H1 (cell line): ENCODE measurements at regions not wholly inside any gene's neighbourhood (a gene's known extent, or its start where the extent isn't known, plus 50 kb on each side); places are given as distances from the start of the nearest gene placed in this dataset.

Source experiments
- EP300 ChIP-seq, 2 experiments: IDR thresholded peaks; 1 replicate in 1 of 2; 2 replicates in 1 of 2; pipeline ENCODE4 v1.6.1; 2011 to 2012; ENCODE audit warnings: low read depth in 2 of 2, low read length in 2 of 2, mild to moderate bottlenecking in 2 of 2, borderline replicate concordance in 1 of 2, inconsistent platforms in 1 of 2, moderate library complexity in 1 of 2
- GTF2F1 ChIP-seq: IDR thresholded peaks from 2 replicates; pipeline ENCODE4 v1.6.1; 2012; ENCODE audit warnings: low read depth, low read length, improper control_type of control experiment, borderline replicate concordance
- TAF7 ChIP-seq: optimal IDR thresholded peaks from 2 replicates; pipeline ENCODE3; 2011; ENCODE audit warnings: low read depth, mild to moderate bottlenecking, inconsistent platforms, low read length, moderate library complexity, borderline replicate concordance
- TF ChIP-seq, protein P1 (sequence below): IDR thresholded peaks from 2 replicates; pipeline ENCODE4 v1.6.1; 2012; ENCODE audit warnings: inconsistent platforms

DNA sequence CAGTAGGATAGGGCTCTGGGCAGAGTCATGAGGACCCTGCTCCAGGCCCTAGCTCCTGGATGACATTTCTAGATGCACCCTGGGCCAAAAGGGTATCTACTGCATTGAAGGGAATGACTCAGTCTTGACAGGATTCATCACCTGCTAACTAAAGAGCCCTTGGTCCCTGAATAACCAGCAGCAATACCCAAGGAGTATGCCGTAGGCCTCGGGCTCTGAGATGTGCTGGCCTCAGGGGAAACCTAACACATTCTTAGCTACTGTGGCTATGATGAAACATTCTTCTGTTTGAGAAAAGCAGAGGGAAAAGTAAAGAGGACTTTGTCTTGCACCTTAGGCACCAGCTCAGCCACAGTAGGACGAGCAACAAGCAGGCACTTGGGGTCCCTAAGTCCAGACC, 89.5 kb upstream of the SLC1A1 start (continued):
- no peak for TF ChIP-seq EP300 (IDR thresholded peaks at IDR 0.05; ENCODE audit: borderline replicate concordance in 1 of 2, low read depth in 2 of 2, low read length in 2 of 2)
- TF ChIP-seq, protein P1, sequence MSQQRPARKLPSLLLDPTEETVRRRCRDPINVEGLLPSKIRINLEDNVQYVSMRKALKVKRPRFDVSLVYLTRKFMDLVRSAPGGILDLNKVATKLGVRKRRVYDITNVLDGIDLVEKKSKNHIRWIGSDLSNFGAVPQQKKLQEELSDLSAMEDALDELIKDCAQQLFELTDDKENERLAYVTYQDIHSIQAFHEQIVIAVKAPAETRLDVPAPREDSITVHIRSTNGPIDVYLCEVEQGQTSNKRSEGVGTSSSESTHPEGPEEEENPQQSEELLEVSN, result no peak
- TF ChIP-seq GTF2F1, result no peak
- no peak for TF ChIP-seq TAF7
